ENCODE measurements at regions not wholly inside any gene's neighbourhood (a gene's known extent, or its start where the extent isn't known, plus 50 kb on each side); places are given as distances from the start of the nearest gene placed in this dataset.

DNA sequence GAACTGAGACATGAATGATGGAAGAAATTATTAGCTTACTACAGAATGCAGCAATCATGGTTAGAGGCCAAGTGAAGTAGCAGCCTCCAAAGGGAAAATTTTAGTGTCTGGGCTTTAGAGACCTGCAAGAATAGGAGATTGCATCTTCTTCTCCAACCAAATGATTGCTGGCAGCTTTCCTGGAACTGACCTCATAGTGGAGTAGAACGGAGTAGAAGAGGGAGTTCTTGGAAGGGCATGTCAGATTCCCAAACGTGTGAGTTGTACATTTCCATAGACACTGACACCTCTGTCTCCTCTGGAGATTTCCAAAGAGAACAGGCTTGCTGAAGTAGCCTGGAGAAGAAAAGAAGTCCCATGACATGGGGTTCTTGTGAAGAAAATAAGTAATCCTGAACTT lies 169.8 kb upstream of the ERBB4 start:
- TF ChIP-seq CTCF (IDR thresholded peaks at IDR 0.05) (no peak), POLR2A (IDR thresholded peaks at IDR 0.05) (no peak)

All from transverse colon (tissue), 3 donors.